ENCODE measurements at regions not wholly inside any gene's neighbourhood (a gene's known extent, or its start where the extent isn't known, plus 50 kb on each side); places are given as distances from the start of the nearest gene placed in this dataset.
A peak's percentile ranks its signal among the peaks of the same experiment; 100 is the strongest.

DNA sequence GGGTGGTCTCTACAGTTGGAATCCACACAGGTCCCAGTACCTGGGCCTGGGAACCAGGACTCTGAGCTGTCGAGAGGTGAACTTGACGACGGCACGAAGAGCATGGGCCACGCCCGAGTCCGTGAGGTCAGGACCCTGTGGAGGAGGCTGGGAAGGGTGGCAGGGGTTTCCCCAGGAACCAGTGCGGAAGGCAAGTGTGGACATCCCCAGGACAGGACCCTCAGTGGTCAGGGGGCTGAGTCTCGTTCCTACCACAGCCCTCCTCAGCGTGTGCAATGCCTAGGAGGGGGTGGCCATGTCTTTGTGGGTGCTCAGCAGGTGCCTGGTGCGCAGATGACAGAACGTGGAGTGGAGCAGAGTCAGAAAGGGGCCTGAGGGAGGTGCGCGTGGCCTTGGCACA, 335.6 kb upstream of the SALL3 start:
- no peak for DNase-seq

DNA sequence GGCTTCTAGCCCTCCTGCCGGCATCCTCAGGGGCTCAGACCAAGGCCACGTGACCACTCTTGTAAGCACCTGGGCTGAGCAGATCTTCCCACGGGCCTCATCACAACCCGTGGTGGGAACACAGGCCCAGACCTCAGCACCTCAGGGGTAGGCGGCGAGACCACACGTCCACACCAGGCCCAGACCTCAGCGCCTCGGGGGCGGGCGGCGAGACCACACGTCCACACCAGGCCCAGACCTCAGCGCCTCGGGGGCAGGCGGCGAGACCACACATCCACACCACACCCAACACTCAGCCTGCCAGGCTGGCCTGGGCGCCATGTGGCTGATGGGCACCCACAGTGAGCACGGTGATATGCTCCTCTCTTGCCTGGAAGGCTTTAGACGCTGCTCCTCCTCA, 334.4 kb upstream of the SALL3 start:
- DNase-seq: no peak

DNA sequence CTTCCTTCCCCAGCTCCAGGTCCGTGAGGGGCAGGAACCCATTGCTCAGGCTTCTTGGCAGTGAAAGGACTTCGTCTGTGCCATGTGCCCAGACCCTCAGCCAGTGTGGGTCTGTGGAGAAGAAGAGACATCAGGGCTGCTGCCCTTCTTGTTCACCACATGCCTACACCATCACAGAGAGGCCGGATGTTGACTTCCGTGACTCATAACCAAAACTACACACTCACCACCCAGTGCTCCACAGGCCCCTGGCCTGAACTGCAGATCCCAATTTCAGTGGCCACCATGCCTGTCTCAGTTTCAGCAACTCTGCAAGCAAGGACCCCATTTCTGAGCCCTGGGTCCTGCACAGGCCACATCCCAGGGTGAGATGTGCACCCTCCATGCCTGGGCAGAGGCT, 332.6 kb upstream of the SALL3 start:
- no peak for DNase-seq

DNA sequence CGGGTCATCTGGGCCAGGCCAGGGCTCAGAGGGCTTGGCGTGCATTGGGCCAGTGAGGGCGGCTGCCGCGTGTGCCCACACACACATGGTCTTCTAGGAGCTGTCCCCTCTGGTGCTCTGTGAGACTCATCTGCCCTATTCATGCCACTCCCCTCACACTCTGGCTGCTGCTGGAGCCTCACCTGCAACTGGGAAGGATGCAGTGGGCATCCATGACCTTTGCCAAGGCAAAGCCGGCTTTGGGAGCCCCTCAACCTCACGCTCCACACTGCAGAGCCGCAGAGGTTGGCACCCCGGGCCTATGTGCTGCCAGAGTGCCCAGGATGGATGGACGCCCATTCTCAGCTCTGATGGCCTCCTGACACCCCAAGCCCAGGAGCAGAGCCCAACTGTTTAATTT, 330.2 kb upstream of the SALL3 start:
- no peak for DNase-seq

DNA sequence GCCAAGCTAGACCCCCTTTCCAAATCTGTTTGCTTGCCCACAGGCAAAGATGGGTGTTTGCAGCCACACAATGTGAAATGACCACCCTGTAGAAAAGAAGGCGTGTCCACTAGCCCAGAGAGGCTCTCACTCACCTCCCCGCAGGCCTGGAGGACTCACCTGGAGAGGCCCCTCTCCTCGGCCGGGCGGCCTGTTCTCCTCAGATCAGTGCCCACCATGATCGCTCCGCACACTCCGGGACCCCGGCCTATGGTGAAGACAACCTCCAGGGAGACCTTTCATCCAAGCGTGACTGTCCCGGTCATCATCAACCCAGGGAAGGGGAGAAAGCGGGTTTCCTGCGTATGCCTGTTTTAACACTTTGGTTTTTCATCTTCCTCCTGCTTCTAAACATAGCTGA, 328.7 kb upstream of the SALL3 start:
- DNase-seq: no peak

DNA sequence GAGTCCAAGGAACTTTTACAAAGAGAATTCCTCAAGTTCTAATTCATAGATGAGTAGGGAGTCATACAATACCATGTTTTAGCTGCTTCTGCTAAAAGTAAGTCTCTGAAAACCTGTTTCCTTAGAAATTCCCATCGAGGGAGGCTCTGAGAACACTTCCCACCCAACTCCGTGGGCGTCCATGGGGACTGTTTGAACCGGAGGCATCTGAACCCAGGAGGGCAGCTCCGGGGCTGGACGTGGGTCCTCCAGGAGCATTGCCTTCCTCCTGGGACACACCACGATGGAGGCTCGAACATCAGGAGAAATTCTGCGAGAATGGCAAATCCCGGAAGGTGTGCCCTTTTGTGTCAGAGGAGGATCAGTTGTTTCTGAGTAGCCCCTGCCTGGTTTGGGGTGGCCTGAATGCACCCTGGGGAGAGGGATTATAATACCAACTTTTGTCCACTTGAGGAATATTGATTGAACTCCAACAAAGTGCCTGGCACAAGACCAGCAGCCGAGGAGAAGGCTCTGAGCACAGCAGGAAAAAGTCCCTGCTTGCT, 327.5 kb upstream of the SALL3 start:
- no peak for DNase-seq

DNA sequence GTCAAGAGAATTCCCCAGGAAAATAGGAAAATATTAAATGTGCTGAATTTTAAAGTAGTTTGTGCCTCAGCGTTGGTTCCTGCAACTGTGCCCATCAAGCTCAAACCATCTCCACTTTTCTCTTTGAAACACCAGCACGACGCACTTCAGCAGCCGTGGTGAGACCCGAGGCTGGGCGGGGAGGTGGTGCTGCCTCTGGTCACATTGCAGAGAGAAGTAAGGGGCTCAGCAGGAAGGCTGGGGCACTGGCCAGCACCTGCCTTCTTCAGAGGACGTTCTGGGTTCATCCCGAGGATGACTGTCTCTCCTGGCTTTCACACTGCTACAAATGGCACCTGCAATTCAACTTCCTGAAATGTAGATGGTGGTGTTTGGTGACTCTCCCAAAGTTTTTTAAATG, 323.7 kb upstream of the SALL3 start:
- DNase-seq: no peak

DNA sequence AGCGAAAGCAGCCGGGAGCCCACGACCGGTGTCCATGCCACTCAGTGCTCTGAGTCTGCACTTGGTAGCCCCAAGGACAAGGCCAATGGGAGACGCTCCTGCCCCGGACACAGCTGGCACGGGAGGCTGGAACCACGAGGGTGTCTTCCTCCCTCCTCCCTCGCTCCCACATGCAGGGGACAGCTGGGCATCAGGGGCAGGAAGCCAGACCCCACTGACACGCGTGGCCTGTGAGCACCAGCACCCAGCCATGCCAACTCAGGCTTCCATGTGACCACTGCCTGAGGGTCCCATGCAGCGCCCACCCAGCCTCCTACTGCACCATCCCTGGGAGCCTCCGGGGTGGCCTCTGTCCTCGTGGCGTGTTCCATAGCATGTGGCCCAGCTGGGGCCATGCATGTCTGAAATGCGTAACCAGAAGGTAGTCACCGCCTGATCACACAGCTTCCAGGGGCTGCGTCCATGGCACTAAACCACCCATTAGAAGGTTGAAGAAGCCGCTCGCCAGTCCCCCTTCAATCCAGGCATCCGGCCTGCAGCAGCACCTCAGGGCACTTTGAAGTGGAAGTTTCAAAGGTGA, 323.2 kb upstream of the SALL3 start:
- DNase-seq: no peak

DNA sequence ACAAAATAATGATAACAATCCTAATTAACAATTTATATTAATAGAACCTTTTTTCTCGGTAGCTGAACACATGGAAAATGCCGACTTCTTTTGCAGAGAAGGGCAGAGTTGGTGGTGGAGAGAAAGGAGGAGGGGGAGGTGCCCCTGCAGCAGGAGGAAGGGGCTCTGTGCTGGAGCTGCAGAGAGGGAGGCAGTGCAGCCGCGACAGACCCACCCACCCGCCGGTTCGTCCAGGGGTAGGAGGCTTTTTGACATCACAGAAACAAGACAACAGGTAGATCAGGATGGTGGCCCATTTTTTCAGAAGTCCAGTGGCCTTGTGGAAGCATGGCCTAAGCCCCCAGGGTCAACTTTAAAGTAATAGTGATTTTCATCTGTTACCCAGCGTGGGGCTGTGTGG, 321.1 kb upstream of the SALL3 start:
- no peak for DNase-seq

DNA sequence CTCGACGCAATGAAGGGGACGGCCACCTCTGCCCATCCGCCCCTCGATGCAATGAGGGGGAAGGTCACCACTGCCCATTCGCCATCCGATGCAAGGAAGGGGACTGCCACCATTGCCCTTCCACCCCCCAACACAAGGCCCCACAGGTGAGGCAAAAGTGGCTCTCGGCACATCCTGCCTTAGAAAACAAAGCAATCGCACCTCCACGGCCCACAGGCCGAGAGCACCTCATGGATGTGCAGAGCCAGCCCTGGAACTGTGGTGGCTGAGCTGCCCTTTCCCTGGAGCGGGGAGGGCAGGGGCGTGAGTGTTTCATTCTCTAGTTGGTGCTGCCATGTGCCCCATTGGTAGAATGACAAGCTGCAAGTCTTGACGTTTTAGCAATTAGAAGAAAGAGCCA, 320.6 kb upstream of the SALL3 start:
- no peak for DNase-seq

DNA sequence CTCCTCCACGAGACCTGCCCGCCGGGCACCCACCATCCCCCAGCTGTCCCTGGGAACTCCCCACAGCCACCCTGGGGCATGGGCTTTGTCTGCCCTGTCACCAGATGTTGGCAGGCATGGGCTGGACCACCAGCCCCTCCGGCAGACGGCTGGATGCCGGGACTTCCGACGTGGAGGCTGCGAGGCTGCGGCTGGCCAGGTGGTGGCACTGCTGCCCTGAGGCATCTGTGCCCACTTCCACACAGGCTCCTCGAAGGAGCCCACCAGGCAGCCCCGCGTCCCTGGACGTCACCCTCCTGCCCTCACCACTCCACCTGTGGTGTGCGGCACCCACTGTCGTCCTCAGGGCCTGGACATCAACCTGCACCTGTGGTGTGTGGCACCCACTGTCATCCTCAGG, 319.9 kb upstream of the SALL3 start:
- peak; percentile 40 for DNase-seq

DNA sequence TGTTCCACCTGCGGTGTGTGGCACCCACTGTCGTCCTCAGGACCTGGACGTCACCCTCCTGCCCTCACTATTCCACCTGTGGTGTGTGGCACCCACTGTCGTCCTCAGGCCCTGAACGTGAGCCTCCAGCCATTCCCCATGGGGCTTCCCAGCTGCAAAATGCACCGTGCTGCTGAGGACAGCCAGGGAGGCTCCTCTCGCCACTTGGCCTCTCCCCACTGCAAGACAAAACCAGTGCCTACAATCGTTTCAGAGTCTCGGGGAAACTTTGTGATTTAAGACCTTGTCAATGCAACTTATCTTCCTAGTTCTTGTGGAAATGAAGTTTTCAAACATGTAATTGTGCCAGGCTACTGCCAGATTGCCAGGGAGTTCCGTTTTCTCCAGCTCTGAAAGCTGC, 319.3 kb upstream of the SALL3 start:
- DNase-seq: no peak

DNA sequence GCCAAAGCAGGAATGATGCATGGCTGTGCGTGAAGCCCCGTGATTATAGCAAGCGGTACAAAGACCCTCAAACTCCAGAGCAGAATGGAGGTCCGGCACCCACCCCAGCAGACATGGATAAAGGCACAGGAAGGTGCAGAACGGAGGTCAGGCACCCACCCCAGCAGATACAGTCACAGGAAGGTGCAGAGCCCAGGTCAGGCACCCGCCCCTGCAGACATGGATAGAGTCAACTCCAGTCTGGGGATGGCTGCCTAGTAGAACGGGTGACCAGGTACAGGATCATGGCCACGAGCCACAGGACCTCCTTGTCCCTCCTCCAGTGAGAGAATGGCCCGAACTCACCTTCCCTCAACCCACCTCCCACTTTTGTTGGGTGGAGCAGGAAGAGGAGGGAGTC, 318.3 kb upstream of the SALL3 start:
- DNase-seq: no peak

DNA sequence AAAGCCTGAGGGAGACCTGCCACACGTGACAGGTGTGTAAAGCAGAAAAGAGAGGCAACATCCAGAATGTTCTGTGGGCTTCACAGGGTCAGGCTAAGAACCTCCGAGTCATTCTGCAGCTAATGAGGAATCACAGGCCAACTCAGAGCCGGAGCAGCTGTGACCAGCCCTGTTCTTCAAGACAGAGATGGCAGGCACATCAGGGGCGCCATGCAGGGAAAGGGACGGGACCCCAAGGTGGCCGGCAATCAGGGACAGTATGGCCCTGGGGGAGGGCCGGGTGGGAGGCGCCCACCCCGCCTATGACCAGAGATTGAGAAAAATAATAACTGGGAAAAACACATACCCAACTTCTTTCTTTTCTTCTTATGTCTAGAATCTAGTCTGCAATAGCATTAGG, 316.7 kb upstream of the SALL3 start:
- DNase-seq: no peak

DNA sequence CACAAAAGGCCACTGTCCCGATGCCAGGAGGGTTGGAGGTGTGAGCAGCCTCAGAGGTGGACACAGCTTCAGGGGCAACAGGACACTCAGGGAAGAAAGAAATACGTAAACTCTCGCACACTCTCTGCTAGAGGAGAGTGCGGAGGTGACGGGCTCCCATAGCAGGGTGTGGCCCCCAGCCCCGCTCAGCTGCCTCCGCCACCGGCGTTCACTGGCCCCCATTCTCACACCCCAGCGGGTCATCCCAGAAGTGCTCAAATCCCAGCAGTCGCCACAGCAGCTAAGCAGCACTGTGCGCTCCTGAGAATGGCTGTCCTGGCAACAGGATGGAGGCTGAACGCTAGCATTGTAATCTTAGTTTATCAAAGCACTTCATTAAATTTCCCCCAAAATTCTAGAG, 315.6 kb upstream of the SALL3 start:
- DNase-seq: no peak

DNA sequence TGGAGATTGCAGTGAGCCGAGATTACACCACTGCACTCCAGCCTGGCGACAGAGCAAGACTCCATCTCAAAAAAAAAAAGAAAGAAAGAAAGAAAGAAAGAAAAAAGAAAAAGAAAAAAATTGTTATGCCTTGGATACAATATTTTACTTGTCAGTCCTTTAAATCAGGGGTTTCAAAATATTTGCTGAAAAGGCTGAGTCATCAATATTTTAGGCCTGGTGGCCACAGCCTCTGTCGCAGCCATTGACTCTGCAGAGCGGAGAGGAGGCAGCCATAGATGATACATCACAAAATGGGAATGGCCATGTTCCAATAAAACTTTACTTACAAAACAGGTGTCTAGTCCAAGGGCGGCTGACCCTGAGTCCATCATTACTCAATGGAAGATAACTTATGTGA, 314.8 kb upstream of the SALL3 start:
- DNase-seq: no peak

DNA sequence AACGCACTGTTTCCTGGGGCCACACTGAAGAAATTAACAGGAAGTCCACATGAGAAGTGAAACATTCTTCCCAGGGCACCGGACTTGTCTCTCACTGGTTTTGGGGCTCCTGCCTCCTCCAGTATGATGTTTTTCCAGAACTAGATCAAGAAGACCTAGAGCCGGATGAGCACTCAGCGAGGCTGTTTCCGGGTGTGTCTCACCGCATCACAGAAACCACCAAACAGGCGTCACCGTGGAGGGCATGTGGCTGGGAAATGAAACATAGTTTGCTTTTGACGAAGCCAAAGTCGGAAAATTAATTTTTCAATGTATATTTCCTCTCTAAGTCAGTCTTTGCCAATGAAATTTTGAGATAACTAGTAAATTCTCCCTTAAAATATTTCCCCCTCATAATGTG, 314.0 kb upstream of the SALL3 start:
- no peak for DNase-seq

DNA sequence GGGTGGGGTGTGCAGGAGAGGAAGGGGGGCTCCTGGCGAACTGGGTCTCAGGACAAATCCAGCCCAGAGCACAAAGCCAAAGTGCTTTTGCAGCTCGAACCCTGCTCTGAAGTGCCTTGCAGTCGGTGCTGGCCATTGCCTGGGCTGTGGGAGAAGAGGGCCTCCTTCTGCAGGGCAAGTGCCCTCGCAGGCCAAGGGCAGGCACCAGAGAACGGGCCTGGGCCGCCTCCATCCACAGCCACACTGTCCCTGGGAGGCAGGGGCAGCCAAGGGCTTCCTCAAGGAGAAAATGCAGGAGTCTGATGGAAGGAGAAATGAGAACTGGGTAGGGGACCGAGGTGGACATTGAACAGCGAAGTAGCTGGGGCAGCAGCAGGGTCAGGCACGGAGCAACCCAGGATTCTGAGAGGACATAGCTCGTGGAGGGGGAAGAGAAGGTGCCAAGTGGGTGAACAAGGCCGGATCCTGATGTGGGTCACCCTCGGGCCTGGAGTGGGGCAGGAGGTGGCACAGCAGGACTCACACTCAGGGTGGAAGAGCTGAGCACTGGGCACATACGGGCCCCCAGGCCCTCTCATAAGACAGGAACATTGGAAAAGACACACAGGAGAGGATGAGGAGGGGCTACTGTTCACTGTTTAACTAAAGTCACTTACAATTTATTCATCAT, 312.8 kb upstream of the SALL3 start:
- no peak for DNase-seq

DNA sequence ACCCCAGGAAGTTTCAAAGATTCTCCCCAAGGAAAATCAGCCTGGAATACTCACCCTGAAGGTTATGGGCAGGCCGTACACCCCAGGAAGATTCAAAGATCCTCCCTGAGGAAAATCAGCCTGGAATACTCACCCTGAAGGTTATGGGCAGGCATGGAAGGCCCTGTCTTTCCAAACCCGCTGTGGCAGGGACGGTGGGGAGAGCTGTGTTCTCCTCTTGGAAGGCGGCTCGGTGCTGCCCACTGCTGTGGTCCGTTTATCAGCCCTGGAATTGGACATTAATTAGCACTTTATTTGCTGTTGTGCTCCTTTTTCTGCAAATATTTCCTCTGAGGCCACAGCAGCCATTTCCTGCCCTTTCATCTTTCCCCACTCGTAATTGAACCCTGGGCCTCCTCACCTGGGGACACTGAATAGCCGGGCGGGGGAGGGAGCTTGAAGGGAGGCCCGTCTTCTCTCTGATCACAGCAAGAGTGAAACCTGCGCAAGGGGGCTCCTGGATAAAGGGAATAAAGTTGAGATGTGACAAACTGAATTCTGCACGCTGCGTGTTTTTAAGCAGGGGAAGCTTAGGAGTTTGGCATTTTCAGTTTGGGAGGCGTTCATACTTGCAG, 308.7 kb upstream of the SALL3 start:
- DNase-seq: no peak

DNA sequence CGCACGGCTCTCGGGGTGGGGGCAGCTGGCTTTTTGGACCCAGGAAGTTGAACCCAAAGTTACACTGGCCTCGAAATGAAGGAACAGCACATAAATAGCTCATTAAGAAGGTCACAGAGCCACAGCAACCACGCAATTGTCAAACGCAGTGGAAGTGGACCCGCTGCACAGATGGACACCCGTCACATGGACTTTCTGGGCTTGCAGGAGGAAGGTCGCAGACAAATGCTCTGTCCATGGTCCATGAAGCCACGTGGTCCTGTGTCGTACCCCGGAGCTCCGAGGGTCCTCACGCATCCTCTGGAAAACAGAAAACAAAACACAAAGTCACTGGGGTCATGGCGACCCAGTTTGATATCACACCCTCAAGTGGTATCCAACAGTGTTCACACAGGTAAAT, 308.1 kb upstream of the SALL3 start:
- DNase-seq: no peak

DNA sequence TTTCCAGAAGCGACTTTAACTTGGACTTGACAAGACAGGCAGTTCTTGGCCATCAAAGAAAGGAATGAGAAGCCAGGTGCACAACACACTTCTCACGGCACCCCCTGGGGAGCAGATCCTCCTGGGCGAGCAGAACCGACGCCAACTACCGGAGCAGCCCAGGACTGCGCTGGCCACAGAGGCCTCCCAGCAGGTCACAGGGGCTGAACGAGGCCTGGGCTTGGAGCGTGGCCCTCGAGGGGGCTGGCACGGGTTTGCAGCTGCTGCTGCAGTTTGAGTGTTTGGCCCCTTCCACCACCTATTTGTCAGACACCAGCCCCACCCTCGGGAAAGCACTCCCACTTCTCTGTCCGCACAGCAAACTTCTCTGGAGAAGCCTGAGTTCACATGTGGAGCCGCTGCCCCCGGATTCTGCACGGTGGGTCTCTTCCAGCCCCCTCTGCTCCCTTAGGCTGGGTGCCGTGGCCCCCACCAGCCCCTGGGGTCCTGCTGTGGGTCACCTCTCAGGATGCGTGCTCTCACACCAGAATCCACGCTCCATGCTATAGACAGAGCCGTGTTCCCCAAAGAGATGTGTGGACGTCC, 306.7 kb upstream of the SALL3 start:
- DNase-seq: no peak

DNA sequence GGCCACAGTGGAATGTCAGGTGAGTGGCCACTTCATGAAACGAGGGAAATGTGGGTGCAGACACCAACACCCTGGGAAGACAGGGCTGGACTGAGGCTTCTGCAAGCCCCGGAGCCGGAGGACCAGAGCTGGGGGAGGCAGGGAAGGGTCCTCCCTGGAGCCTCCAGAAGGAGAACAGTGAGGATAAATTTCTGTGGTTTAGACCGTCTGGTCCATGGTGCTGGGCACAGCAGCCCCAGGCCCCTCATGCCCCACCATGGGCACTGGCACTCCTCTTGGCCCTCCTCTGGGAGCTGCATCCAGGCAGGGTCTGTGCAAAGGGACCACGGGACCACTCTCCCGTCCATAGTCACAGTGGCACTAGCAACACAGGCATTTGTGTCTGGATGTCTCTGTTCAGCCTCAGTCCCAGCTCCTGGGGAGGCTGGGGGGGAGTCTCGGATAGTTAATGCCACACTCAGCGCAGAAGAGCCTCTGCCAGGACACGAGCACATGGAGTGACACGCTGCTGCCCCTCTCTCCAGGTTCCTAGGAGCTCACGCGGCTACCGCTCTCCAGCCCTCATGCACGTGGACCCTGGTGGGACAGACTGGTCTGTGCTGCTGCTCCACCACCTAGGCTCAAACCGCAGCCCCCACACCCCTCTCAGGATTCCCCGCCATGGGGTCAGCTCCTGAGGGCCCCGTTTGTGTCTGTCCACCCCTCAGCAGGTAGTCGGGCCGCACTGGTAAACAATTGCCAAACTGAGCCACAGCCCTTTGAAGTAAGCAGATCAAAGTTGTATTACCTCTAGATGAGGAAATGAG, 305.9 kb upstream of the SALL3 start:
- DNase-seq: no peak

DNA sequence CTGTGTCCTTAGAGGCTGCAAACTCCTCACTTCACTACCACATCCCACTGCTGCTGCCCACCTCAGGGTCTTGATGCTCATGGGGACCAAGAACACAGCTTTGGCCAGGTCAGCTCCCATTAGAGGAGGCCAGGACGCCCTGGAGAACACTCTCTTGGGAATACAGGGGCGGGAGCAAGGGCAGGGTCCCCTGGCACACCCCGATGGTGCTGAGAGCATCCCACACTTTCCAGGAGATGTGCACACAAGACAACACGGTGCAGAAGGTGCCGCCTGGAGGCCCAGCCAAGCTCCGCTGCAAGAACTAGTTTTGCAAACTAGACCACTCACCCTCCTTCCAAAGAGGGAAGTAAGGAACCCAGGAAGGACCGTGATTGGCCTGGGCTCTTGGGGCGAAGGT, 304.4 kb upstream of the SALL3 start:
- DNase-seq: no peak
